ENCODE measurements at regions not wholly inside any gene's neighbourhood (a gene's known extent, or its start where the extent isn't known, plus 50 kb on each side); places are given as distances from the start of the nearest gene placed in this dataset.

DNA sequence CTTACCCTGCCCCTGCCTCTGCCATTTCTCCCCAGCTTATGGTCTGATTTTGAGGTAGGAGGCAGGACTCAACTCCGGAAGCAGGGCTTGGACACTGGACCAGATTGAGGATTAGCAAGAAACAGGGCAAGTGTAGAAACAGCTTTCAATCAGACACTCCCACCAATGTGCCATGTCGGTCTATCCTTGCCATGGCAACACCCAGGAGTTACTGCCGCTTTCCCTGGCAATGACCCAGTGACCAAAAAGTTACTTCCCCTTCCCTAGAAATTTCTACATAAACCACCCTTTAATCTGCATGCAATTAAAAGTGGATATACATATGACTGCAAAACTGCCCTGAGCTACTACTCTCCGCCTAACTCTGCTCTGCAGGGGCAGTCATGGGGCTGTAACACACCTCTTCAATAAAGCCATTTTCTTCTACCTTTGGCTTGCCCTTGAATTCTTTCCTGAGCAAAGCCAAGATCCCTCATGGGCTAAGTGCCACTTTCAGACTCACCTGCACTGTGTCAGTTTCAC is 156.7 kb downstream of the LPIN1 start:
- Mint-ChIP-seq H3K36me3 (no peaks in the 10 kb centered on the region), H3K4me3 (no peak overlapping the region), H3K4me1 (ENCODE audit: unreplicated experiment) (peaks cover 4% of the 10 kb centered on the region), H3K27me3 (no peaks in the 10 kb centered on the region), H3K27ac (no peak overlapping the region), H3K9me3 (peaks cover 4% of the 10 kb centered on the region)
- no peak for DNase-seq (ENCODE audit: extremely low spot score, unreplicated experiment)
- TF ChIP-seq, protein P1, sequence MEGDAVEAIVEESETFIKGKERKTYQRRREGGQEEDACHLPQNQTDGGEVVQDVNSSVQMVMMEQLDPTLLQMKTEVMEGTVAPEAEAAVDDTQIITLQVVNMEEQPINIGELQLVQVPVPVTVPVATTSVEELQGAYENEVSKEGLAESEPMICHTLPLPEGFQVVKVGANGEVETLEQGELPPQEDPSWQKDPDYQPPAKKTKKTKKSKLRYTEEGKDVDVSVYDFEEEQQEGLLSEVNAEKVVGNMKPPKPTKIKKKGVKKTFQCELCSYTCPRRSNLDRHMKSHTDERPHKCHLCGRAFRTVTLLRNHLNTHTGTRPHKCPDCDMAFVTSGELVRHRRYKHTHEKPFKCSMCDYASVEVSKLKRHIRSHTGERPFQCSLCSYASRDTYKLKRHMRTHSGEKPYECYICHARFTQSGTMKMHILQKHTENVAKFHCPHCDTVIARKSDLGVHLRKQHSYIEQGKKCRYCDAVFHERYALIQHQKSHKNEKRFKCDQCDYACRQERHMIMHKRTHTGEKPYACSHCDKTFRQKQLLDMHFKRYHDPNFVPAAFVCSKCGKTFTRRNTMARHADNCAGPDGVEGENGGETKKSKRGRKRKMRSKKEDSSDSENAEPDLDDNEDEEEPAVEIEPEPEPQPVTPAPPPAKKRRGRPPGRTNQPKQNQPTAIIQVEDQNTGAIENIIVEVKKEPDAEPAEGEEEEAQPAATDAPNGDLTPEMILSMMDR (conservative IDR thresholded peaks at IDR 0.05): no peak

DNA sequence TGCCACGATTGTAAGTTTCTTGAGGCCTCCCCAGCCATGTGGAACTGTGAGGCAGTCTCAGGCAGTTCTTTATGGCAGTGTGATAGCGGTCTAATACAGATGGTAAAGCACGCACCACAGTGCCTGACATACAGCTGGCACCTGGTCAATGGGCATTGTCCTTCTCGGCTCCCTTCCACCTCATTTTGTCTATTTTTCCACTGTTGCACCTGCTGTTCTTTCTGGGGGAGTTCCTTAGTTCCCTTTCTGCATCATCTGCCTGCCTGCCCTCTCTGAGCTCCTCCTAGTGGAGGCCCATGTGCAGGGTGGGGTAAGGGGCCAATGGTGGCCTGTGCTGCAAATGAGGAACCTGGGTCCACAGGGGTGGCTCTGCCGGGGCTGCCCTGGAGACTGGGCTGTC is 157.6 kb downstream of the LPIN1 start:
- no peak overlapping the region for H3K27ac Mint-ChIP-seq
- H3K4me3 Mint-ChIP-seq: no peak overlapping the region
- no peak for DNase-seq (ENCODE audit: extremely low spot score, unreplicated experiment)
- H3K36me3 Mint-ChIP-seq: no peaks in the 10 kb centered on the region
- TF ChIP-seq, protein P1 (conservative IDR thresholded peaks at IDR 0.05): no peak
- H3K27me3 Mint-ChIP-seq: no peaks in the 10 kb centered on the region
- peaks cover 4% of the 10 kb centered on the region for H3K9me3 Mint-ChIP-seq
- peaks cover 4% of the 10 kb centered on the region for H3K4me1 Mint-ChIP-seq (ENCODE audit: unreplicated experiment)

- DNase-seq (ENCODE audit: extremely low spot score, unreplicated experiment): no peak
- H3K4me3 Mint-ChIP-seq: no peak overlapping the region
- TF ChIP-seq, protein P1 (conservative IDR thresholded peaks at IDR 0.05): no peak
- H3K27ac Mint-ChIP-seq: no peak overlapping the region
- H3K36me3 Mint-ChIP-seq: no peaks in the 10 kb centered on the region
- H3K27me3 Mint-ChIP-seq: no peaks in the 10 kb centered on the region
- H3K9me3 Mint-ChIP-seq: peaks cover 4% of the 10 kb centered on the region
- peaks cover 4% of the 10 kb centered on the region for H3K4me1 Mint-ChIP-seq (ENCODE audit: unreplicated experiment)
These were observed 158.5 kb downstream of the LPIN1 start for GRCh38 chr2:11904941-11905340.

DNA sequence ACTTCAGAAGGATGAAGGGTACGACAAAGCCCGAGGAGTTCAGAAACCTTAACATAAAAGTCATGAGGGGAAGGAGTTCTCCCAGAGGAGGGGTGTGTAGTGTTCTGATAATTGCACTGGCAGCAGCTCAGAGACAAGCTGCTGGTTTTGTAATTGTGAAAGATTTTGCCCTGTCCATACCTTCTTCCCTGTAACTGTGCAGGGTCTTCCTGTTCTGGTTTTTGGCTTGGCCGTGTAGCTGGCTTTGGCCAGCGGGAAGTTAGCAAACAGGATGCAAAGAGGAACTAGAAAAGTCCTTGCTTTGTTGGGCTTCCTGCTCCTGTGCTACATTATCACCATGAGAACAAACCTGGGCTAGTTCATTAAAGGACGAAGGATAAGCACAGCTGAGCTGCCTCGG is 160.8 kb downstream of the LPIN1 start:
- no peak overlapping the region for H3K27ac Mint-ChIP-seq

DNA sequence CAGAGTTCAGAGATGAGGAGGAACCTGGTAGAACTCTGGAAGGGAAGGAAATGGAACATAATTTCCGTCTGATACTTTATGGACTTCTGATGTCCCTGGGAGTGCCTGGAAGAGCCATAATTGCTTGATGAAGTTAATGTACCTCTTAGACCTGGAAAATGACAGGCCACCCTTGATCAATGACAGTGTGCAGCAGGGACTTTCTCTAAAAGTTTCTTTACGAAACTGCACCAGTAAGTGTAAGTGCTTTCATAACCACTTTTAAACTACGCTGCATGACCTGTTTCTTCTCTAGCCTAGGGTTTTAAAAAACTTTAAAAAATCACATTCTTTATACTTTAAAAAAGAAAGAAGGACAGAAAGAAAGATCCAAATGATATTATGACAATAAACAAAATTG is 164.5 kb downstream of the LPIN1 start:
- Mint-ChIP-seq H3K4me1 (ENCODE audit: unreplicated experiment) (no peaks in the 10 kb centered on the region), H3K27ac (no peak overlapping the region), H3K9me3 (peaks cover 4% of the 10 kb centered on the region), H3K36me3 (no peaks in the 10 kb centered on the region), H3K4me3 (no peak overlapping the region), H3K27me3 (no peaks in the 10 kb centered on the region)
- TF ChIP-seq, protein P1 (conservative IDR thresholded peaks at IDR 0.05): no peak
- DNase-seq (ENCODE audit: extremely low spot score, unreplicated experiment): no peak

More for the DNA sequence above, 160.8 kb downstream of the LPIN1 start:
- TF ChIP-seq, protein P1 (conservative IDR thresholded peaks at IDR 0.05): no peak
- Mint-ChIP-seq H3K36me3 (no peaks in the 10 kb centered on the region), H3K4me1 (ENCODE audit: unreplicated experiment) (no peaks in the 10 kb centered on the region), H3K27me3 (no peaks in the 10 kb centered on the region), H3K4me3 (no peak overlapping the region), H3K9me3 (peaks cover 8% of the 10 kb centered on the region)
- no peak for DNase-seq (ENCODE audit: extremely low spot score, unreplicated experiment)

GRCh38 chr2:11912980-11913379 is 166.5 kb downstream of the LPIN1 start:
- no peak for DNase-seq (ENCODE audit: extremely low spot score, unreplicated experiment)
- H3K4me3 Mint-ChIP-seq: no peak overlapping the region
- H3K27ac Mint-ChIP-seq: no peak overlapping the region
- no peaks in the 10 kb centered on the region for H3K4me1 Mint-ChIP-seq (ENCODE audit: unreplicated experiment)
- H3K36me3 Mint-ChIP-seq: no peaks in the 10 kb centered on the region
- H3K27me3 Mint-ChIP-seq: peaks cover 4% of the 10 kb centered on the region
- TF ChIP-seq, protein P1 (conservative IDR thresholded peaks at IDR 0.05): no peak
- H3K9me3 Mint-ChIP-seq: peaks cover 4% of the 10 kb centered on the region
